ENCODE measurements at regions not wholly inside any gene's neighbourhood (a gene's known extent, or its start where the extent isn't known, plus 50 kb on each side); places are given as distances from the start of the nearest gene placed in this dataset.

DNA sequence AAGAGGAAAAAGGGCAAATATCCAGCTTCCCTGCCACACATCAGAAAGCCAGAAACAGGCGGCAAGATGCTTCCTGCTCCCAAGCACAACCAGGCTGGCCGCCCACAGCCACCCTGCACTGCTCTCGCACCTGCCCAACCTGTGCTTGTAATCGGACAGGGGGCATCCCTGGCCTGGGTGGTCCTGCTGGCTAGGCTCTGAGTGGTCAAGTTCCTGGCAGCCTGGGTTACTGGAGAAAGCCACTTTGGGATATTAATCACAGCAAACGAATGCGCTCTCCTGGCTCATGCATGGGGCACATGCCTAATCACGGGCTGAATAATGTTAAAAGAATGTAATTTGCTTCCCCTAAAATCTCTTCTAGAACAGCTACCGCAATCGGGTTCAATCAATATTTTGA, 442.4 kb downstream of the MCTP2 start:
- in situ Hi-C loops (cut with HindIII; ENCODE audit: low sequenced_read_pairs), result no loop called here

DNA sequence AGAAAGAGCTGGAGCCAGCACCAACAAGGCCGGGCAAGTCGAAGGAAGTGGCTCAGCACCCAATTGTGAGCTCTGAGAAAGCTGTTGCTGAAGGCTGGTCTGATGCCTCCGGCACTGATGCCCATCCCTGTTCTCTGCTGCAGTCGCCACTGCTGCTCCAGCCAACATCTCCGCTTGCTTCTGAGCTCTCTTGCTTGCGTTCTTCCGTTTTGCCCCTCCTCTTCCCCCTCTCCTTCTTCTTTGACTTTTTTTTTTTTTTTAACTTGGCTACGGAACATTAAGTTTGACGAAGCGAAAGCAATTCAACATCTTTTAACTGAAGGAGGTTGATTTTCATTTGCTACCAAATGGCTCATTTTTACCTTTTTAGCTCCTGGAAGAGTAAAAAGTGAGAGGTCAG, 442.9 kb downstream of the MCTP2 start:
- in situ Hi-C loops (cut with HindIII; ENCODE audit: low sequenced_read_pairs), result no loop called here

DNA sequence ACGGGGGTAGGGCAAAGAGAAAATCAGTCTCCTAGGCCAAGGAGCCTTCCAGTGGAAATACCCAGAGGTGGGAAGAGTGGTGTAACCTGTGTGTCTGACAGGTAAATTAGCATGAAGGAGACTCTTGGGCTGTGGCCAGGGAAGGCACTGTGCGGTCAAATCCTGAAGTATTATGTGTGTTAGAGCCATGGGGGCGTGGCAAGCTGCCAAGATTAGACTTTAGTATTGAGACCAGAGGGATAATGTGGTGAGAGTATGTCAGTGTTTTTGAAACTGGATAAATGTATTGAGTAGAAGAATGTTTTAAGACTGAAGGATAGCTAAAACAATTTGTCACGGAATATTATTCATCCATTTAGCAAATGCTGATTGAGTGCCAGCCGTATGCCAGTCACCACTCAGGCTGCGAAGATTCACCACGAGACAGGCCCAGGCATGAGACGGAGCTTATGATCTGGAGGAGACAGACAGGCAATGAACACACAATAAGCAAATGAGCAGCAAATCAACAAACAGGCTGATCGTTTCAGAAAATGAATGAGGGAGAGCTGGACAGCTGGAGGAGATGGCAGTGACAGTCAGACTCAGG, 445.9 kb downstream of the MCTP2 start:
- in situ Hi-C loops (cut with HindIII; ENCODE audit: low sequenced_read_pairs), result no loop called here

DNA sequence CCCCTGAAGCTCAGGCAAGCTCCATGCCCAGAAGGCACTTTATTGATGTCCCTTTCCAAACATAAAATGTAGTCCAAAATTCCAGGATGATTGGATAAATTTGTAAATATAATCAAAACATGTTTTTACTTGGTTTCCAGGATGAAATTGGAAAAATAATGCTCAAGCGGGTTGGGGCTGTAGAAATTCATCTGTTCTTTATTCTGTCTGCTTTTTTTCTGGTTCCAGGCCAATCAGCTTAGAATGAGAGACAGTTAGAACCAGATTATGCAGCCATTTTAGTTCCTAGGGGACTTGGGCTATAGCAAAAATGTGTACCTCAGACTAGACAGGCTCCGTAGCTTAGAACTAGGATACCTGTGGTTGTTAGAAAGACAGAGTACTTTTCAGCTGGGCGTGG, 450.8 kb downstream of the MCTP2 start:
- in situ Hi-C loops (cut with HindIII; ENCODE audit: low sequenced_read_pairs), result no loop called here

DNA sequence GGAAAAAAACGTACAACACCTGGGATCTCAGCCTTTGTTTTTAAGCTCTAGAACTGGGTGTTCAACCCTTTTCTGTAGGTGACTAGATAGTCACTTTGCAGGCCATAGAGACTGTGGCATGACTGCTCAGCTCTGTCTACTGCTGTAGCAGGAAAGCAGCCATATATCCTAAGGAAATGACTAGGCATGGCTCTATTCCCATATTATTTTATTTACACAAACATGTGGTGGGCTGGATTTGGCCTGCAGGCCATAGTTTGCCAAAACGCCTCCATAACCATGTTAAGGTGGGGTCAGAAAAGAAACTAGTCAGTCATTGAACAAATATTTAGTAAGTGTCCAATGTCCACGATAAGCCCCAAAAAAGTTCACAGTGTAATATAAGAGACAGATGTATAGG, 452.5 kb downstream of the MCTP2 start:
- in situ Hi-C loops (cut with HindIII; ENCODE audit: low sequenced_read_pairs), result no loop called here

DNA sequence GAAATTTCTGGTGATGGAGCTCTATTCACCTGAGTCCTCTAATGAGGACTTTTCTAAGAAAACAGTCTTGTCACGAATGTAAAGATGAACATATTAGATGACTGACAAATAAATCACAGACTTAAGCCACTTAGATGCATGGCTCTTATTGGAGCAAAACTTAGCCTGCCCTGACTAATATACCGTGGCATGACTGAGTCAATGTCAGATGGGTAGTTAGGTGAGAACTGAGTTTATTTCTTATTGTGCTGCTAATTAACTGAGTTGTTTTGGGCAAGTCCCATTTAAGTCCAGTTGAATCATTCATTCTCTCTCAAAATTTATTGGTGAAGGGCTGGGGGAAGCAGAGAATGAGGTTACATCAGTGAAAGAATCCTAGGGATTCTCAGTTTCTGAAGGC, 459.8 kb downstream of the MCTP2 start:
- in situ Hi-C loops (cut with HindIII; ENCODE audit: low sequenced_read_pairs), result no loop called here

DNA sequence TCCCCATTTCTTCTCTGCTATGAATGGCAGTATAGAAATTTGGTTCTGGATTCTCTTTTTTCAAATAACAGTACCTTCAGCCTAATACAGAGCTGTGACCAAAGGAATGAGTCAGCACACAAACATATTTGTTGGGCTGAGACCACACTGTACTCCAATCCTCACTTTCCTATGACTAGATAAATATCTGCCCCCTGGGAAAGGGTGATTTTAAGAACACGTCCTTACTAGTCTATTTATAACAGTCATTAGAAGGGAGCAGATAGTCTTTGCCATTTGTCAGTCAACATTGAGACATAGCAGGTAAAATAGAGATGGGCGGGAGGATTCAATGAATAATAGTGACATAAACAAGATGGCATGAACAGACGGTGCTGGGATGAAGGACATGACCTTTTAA, 461.3 kb downstream of the MCTP2 start:
- in situ Hi-C loops (cut with HindIII; ENCODE audit: low sequenced_read_pairs), result no loop called here

DNA sequence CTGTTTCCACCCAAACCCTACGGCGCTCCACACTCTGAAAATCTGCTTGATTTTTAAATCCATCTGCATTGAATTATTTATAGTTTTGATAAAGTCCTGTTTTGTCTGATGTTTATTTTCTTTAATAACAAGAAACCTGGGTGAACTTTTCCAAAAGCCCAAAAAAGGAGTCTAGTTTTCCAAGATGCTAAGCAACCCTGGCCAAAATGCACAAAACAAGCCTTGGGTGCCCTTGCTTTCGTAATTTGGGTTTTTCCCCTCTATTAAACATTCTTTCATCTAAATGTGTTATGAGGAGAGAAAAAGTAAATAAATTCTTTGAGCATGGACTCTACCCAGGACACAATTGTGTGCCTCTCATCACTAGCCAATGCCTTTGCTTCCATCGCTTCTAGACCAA, 468.9 kb downstream of the MCTP2 start:
- in situ Hi-C loops (cut with HindIII; ENCODE audit: low sequenced_read_pairs), result no loop called here

DNA sequence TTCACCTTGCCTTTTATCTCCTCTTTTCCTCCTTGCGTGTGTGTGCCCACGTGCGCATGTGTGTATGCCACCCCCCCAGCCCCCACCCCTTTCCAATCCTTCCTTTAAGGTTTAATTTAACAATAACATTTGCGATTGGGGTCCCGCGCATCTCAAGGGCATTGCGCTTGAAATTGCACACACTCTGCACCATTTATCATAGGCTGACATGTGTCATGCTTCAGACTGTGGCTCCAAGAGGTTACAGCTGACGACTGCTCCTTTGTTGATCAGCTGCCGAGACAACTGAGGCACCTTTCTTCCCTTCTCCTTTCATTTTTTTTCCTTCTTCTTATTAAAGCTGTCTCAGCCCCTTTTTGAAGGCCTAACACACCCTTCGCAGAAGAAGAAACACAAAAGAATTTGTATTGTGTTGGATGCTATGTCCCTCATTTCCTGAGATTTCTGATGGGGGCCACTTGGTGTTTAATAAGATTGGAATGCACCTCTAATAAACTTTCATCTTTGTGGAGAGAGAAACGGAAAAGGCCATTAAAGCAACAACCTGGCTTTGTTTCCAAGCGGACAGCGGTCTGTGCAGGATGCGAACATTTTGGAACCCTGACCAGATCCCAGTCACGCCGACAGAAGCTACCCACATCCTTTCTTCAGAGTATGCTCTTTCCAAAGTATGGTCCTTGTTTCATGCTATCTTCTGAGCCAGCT, 470.1 kb downstream of the MCTP2 start:
- in situ Hi-C loops (cut with HindIII; ENCODE audit: low sequenced_read_pairs), result no loop called here

DNA sequence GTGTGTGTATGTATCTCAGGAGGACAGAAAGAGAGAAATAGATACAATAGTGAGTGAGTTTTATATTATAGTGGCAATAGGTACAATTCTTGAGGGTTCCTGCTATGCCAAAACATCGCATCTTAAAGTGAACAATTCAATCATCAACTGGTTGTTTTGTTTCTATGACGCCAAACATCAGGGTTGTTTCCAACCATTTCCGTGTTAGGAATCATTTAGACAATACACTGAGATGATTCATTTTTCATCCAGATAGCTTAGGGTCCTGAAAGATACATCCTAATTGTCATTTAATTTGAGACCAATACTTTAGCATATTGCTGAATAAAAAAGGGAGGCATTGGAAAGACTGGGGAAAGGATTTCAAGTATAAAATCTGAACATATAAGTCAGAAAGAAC, 472.2 kb downstream of the MCTP2 start:
- in situ Hi-C loops (cut with HindIII; ENCODE audit: low sequenced_read_pairs), result no loop called here

DNA sequence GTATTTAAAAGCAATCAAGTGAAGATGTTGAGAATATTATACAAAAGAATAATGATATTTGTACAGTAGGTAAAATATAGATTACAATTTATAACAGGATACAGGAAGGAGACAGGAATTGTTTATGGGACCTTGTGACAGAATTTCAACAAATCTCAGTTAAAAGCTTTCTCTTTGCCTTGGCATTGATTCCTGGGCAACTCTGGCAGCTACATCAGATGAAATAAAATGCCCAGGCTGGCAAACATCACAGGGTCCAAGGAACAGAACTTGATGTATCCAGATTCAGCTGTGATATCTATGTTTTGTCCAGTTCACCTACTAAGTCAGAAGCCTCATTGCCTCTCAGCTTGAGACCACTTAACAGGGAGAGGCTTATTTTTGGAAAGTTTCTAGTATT, 473.1 kb downstream of the MCTP2 start:
- in situ Hi-C loops (cut with HindIII; ENCODE audit: low sequenced_read_pairs), result no loop called here

DNA sequence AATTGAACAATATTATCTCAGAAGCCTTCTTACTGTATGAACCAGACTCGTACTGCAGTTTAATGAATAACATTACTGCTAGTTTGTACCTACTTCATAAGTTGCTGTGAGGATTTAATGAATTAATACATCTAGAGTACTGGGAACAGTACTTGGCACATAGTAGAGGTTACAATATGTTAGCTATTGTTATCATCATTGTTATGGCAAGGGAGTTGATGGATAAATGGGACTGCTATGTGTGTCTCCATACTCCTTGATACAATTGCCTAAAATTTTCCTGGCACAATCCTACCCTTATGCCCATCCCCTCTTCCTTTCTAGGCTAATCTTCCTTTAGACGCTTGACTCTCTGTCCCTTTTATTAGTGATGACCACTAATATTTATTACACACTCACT, 473.6 kb downstream of the MCTP2 start:
- in situ Hi-C loops (cut with HindIII; ENCODE audit: low sequenced_read_pairs), result no loop called here

DNA sequence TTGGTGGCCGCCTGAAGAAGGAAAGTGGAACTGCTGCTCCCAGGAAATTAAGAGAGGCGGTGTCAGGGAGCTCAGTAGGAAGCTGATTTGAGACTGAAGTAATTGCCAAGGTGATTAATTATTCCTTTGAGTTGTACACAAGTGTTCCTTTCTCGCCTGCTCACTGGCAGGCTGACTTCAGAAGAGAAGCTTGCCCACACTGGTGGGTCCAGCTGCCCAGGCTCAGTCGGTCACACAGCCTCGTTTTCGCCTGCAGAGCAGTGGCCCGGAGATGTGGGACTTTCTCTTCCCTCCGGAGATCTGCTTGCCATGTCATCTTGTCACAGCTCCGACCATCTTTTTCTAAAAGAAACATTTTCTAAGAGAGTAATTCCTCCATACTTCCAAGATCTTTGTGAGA, 478.0 kb downstream of the MCTP2 start:
- in situ Hi-C loops (cut with HindIII; ENCODE audit: low sequenced_read_pairs), result no loop called here

DNA sequence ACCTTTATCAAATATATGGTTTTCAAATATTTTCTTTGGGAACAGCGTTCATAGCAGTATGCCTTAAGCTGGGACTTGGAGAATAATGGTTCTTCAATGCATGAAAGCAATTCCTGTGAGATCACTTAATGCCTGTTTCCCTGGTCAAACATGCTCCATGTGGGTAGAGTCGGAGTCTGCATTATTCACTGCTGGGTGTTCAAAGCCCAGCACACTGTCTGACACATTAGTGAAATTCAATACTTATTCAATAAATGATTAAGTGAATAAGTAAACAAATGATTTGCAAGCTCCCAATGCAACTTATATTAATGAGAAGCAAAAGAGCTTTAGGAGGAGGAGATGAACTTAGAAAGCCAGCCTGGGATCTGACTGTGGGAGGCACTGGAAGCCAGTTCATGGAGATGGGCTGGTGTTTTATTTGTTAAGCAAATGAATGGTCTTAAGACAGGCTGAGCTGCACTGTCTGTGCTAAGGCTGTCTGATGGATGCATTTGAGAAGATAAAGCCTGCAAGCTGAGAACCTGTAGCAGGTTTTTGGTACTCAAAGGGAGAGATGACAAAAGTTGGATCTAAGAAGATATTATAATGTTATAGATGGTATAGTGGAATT, 490.8 kb downstream of the MCTP2 start:
- in situ Hi-C loops (cut with HindIII; ENCODE audit: low sequenced_read_pairs), result no loop called here

DNA sequence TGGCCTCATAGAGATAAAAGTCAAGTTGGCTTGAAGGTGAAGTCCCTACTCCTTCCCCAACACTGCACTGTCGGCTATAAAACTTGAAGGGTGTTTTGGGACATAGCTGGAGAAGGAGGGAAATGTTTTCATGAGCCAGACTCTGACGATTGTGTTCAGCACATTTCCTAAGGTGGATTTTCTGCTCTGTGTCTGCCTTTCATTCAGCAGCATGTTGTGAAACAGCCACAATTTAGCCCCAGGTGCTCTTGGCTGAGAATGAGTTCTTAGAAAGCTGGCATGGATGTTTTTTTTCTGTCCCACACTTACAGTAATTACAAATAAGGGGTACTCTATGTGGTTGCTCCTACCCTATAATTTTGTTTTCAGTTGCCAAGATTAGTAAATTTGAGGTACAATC, 492.4 kb downstream of the MCTP2 start:
- in situ Hi-C loops (cut with HindIII; ENCODE audit: low sequenced_read_pairs), result no loop called here

DNA sequence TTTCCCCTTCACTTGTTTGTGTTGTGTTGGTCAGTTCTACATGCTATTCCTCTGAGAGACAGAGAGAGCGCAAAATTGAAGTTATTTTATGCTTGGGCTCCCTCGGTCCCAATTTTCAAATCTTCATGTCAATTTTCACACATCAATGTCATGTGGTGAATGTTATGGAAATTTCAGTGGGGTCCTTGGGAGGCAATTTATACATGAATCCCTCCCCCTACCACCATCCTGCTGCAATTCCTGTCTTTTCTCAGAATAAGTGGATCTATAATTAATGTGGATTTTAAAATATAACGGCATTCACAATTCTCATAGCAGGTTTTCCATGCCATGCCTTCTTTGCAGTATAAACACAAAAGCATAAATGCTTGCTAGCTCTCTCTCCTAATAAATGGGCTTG, 499.9 kb downstream of the MCTP2 start:
- in situ Hi-C loops (cut with HindIII; ENCODE audit: low sequenced_read_pairs), result no loop called here

DNA sequence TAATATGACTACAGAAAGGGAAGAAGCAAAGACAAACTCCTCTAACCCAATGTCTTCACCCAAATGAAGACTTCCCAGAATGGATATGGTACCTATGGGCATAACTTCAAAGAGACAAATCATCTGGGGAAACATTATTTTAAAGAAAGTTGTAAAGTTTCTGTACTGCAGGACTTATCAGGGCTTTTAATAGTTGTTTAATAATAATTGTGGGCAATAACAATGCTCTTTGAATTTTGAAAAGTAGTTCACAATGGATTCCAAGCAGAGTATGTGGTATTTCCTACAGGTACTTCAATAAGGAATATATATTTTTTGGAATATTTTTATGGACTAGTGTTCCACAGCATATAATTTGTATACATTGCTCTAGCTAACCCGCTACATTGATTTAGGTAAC, 503.1 kb downstream of the MCTP2 start:
- in situ Hi-C loops (cut with HindIII; ENCODE audit: low sequenced_read_pairs), result no loop called here

DNA sequence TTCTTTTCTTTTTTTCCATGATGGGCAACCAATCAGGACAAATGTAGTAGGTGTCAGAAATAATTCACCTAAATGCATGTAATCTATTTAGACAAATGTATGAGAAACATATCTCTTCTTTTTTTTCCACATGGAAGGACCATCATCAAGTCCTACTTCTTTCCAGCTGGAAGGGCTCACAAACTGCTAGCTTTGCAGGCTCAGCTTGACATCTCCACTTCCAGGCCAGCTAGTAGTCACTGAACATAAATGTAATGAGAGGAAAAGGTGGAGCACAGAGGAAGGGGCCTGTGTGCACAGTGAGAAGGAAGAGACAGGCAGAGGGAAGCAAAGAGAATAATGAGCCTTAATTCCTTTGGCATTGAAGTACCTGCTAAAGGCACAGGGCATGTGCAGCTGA, 504.9 kb downstream of the MCTP2 start:
- in situ Hi-C loops (cut with HindIII; ENCODE audit: low sequenced_read_pairs), result no loop called here

DNA sequence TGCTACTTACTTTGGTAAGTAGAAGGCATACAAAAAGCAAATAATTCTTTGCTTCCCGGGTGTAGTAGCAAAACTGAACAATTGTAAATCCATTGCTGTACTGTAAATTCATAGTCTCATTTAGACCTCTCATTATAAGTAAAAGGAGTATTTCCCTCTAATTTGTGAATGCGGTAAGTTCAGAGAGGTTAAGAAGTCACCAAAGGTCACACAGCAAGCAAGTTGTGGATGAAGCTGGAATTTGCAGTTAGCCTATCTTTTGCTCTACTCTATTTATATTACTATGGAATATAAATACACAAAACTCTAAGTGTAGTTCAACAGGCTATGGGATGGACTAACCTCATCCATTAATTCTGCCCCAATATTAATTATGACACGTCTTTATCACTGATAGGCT, 508.3 kb downstream of the MCTP2 start:
- in situ Hi-C loops (cut with HindIII; ENCODE audit: low sequenced_read_pairs), result no loop called here

DNA sequence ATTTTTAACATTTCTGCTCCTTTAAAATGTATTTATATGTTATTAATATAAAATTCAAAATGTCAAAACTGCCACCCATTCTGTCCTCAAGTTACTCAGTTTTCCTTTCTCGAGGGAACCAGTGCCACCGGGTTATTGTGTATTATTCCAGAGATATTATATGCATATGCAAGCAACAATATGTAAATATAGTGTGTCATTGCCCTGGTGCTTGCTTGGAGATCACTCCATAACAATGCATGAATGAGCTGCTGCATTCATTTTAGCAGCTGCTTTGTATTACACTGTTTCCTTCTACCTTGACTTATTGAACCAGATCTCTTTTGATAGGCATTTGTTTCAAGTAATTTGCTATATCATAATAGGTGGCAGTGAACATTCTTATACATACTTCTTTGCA, 509.1 kb downstream of the MCTP2 start:
- in situ Hi-C loops (cut with HindIII; ENCODE audit: low sequenced_read_pairs), result no loop called here

DNA sequence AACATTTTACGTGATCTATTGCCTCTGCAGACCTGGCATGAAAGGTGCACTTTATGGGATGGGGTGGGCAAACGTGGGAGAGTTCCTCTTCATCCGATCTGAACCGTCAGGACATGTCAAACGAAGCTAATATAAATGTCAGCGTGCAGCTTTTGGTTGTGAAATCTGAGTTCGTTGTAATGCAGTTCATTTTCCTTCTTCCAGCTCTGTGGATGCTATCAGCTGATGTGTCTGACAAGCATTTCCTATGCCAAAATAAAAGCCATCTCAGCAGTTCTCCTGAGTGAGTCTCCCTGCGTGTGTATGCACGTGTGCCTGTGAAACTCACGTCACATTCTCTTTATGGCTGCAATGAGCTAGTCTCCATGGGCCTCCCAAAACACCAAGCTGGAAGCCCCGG, 512.3 kb downstream of the MCTP2 start:
- in situ Hi-C loops (cut with HindIII; ENCODE audit: low sequenced_read_pairs), result no loop called here

DNA sequence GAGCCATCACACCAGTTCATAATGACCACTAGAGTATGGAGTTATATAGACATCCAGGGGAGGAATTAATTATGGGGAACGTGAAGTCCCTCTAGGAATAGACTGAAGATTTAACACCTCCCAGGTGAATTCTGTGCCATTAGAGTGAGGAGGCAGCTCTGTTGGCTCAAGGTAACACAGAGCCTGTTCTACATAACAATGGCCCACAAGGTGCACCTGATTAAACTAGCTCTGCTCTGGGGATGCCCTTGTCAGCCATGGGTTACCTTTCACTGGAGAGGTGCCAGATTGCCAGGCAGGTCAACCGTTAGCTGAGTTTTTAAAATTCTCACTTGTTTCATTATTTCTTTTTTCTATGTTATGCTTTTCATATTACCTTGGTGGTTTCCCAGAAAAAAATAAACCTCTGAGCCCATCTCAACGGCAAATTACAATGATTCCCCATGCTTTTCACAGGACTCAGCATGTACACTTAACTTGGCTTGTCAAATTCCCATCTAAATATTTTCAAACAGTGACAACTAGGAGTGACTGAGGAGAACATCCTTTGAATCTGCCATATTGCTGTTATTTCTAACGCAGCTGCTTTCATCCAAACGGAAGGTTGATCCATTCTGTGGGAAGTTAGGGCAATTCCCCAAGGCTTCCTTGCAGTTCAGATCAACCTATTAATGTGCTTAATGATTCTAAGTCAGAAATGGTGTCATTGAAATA, 512.9 kb downstream of the MCTP2 start:
- in situ Hi-C loops (cut with HindIII; ENCODE audit: low sequenced_read_pairs), result no loop called here
